Dedifferentiated amniotic fluid mesenchymal stem cell (primary cell): ENCODE measurements at regions not wholly inside any gene's neighbourhood (a gene's known extent, or its start where the extent isn't known, plus 50 kb on each side); places are given as distances from the start of the nearest gene placed in this dataset.

ENCODE experiments used
- DNase-seq: peaks from one replicate; pipeline ENCODE4 v3.0.0-alpha.2; 2016; ENCODE audit errors: extremely low spot score

- DNase-seq, result no peak
Measured at GRCh38 chr18:54769526-54770464, 58.5 kb upstream of the RAB27B start.

- DNase-seq, result no peak
Measured at GRCh38 chr18:54772056-54772455, 56.2 kb upstream of the RAB27B start.

- DNase-seq, result no peak
Measured at GRCh38 chr18:54774423-54774822, 53.9 kb upstream of the RAB27B start.

GRCh38 chr18:54774981-54775665 lies 53.2 kb upstream of the RAB27B start:
- no peak for DNase-seq

- DNase-seq, result peak; percentile 64
Measured at GRCh38 chr18:54775686-54776085, 52.6 kb upstream of the RAB27B start.

- DNase-seq, result peak; percentile 97
Measured at GRCh38 chr18:54776282-54776977, 51.8 kb upstream of the RAB27B start.

GRCh38 chr18:54777118-54777791 lies 51.0 kb upstream of the RAB27B start:
- DNase-seq, result no peak

GRCh38 chr18:54777989-54778388 lies 50.3 kb upstream of the RAB27B start:
- DNase-seq, result no peak
